Left hindlimb (tissue), 1 donor: ENCODE measurements at regions not wholly inside any gene's neighbourhood (a gene's known extent, or its start where the extent isn't known, plus 50 kb on each side); places are given as distances from the start of the nearest gene placed in this dataset.

Source experiments
- DNase-seq: peaks from one replicate; pipeline ENCODE4 v3.0.0-alpha.2; 2018

DNA sequence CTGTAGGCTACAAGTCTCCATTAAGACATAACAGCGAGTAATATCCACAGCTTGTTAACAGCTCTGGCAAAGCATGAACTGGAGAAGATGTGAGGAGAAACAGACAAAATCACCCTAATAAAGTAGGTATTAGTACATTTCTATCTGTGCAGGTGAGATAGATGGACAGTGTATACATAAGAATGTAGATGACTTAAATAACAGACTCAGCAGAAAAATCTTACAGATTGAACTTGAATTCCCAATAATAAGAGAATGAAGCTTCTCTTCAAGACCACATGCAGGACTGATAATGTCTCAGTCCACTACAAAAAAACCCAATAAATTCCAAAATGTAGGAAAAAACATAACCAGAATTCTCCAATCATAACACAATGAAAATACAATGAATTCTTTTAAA, 153.0 kb downstream of the IRX2 start:
- no peak for DNase-seq

DNA sequence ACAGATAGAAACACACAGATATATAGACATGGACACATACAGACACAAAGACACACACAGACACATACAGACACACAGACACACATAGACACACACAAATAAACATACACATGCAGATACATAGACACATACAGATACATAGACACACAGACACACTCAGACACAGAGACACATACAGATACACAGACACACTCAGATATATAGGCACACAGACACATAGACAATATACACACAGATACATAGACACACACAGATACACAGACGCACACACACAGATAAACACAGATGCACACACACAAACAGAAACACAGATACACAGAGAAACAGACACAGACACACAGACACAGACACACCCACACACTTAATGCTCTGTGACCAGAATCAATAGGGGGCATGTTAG, 156.8 kb downstream of the IRX2 start:
- no peak for DNase-seq

DNA sequence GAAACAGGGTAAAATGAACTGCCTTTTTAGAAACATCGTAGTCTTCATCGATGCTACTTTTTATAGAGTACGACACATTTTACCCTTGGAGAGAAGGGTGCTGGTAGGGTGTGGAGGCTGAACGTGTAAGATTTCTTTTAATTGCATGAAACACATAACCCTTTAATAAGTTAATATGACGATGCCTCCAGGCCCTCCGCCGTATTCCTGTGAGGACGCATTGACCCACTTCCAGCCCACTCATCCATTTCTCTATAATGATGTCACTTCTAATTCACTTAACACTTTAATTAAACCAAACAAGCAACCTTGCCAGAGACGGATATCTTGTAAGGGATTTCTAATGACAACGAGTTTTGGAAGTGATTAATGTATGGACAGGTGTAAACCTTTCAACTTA, 158.7 kb downstream of the IRX2 start:
- DNase-seq: no peak

DNA sequence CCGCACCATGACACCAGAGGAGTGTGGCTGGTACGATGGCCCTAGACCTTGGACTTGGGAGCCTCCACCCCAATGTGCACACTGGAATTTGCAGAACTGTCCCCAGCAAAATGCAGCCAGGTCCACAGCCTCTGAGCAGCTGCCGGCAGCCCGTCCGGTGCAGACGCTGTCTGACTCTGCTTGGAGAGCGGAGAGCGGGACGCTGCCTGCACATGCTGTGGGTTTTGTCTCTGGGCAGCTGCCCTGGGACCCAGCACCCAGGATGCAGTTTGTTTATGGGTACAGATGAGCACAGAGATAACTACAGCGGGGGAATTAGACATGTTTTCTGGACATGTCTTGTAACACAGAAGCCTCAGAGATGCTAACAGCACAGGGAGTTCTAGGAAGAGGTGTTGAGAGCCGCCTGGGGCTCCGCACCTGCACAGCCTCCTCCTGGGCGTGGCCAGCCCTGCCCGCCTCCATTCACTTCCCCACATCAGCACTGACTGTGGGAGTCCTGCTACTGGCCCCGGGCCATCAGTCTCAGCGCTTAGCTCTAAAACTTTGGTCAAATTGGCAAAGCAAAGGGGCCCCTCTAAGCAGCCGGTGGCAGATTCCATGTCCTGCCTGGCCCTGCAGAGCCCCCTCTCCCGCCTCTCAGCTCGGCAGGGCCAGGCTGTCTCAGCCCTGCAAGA, 159.6 kb downstream of the IRX2 start:
- DNase-seq: no peak

DNA sequence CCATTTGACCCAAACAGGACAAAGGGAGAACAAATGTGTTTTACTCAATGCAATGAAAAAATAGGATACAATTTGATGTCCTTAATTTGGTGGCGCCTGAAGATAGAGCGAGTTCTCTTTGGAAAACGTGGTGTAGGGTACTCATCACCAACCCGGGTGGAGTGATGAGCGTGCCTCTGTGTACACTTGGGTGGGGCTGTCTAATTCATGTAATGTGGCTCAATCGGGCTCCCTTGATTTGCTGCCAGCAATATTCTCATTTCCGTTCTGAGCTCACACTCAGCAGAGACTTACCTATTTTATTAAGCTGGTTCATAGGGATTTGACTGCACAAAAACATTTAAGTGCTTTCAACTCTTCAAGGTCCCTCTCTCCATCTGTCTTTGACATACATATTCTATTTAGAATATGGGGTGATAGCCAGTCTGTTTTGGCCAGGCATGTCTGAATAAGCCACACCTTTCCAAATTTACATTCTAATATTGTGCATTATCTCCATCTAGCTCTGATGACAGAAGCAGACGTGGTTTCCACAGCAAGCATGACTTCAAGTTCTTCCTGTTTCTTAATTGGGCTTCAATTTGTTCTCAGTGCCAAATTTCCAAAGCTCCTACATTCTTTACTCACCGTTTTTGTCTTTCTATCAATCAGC, 162.5 kb downstream of the IRX2 start:
- DNase-seq: no peak

DNA sequence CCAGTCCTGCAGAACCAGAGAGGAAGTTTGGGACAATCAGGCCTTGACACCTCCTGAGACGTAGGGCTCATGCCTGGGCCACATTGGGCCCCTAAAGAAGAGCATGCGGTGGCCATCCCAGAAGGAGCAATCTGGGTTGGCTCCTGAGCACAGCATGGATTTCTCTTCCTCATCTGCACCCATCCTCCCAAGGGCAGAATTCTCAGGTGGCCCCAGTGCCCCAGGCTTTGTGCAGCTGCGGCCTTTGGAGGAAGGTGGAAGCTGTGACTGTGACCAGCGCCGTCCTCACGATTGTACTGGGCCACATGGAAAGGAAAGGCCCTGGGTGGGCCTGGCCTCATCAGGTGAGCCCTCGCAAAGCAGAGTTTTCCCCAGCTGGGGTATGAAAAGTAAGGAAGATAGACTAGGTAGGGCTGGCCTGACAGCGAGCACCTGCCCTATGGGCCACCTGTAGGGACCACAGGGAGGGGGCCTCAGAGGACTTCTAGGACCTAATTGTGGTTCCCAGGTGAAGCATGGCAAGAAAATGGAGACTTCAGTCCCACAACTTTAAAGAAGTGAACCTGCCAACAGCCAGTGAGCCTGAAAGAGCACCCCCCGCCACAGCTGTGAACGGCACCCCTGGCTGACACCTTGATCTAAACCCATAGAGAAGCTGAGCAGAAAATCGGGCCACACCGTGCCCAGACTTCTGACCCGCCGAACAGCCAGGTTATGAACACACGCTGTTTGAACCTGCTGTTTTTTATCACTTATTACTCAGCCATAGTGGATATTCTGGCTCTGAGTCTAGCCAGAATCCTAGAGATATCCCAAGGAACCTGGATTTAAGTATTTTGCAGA, 164.1 kb downstream of the IRX2 start:
- DNase-seq: no peak

DNA sequence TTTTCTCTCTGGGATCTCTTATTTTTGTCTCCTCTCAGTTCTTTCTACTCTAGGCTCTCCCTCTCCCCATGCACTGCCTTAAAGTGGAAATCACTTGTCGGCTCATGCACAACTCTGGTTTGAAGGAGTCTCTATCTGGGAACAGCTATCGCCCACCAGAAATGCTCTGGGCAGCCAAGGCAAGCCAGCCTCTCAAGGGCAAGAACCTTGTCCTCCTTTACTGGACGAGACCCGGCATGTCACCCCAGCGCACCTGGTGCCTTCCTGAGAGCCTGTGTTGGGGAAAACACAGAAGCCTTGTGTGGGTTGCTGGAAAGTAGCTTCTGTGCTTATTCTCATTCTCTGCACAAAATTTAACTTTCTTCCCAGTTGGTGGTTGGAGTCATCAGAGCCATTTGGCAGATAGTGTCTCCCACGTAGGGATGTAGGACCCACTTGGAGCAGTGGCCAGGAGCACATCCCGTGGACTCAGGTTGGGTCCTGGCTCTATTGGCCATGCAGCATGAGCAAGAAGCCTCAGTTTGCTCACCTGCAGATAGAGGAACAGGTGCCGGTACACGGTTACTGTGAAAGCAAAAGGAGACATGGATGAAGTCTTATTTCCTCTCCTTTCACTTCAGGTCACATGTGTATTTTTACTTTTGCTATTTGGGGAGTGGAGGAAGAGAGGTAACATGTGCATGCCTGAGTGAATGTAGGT, 165.3 kb downstream of the IRX2 start:
- no peak for DNase-seq

DNA sequence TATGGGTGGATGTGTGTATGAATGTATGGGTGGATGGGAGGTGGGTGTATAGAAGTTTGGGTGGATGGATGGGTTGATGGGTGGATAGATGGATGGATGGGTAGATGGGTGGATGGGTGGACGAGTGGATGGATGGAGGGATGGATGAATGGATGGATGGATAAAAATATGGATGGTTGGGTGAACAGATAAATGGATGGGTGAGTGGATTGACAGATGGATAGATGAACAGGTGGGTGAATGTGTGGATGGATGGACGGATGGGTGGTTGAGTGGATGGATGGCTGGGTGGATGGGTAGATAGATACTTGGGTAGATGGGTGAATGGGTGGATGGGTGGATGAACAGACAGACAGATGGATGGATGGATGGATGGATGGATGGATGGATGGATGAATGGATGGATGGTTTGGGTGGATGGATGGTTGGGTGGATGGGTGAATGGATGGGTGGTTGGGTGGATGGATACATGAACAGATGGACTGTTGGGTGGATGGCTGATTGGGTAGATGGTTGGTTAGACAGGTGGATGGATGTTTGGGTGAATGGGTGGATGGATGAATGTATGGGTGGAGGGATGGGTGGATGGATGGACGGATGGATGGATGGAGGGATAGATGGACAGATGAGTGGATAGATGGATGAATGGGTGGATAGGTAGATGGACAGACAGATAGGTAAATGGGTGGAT, 166.8 kb downstream of the IRX2 start:
- no peak for DNase-seq

DNA sequence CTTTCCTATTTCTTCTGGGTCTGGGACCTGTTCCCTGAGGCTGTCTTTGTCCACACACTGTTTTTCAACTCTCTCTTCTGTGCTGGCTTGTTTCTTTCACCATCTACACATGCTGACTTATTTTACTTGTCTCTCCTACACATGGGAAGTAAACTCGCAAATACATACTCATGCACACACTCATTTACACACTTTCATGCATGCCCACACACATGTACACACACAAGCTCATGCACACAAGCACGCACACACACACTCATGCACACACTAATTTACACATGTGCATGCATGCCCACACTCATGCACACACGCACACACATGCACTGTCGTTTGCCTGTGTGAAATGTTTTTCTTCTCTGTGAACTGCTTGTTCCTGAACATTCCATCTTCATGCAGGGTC, 169.0 kb downstream of the IRX2 start:
- DNase-seq: no peak

DNA sequence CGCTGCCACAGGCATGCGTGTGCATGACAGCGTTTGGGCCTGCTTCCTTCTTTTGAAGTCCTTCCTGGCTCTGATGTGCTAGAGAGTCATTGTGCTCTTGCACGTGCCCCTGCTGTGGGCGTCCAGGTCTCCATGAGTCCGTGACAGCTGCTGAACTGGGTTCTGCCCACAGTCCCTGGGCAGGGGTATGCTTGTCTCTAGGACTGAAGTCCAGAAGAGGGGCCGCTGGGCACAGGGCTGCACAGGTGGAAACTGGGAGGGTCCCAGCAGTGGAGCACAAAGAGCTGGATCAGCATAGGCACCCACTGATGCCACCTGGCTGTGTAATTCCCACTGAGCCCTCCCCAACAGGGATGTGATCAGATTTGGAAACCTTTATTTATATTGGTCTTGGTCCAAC, 169.4 kb downstream of the IRX2 start:
- no peak for DNase-seq

DNA sequence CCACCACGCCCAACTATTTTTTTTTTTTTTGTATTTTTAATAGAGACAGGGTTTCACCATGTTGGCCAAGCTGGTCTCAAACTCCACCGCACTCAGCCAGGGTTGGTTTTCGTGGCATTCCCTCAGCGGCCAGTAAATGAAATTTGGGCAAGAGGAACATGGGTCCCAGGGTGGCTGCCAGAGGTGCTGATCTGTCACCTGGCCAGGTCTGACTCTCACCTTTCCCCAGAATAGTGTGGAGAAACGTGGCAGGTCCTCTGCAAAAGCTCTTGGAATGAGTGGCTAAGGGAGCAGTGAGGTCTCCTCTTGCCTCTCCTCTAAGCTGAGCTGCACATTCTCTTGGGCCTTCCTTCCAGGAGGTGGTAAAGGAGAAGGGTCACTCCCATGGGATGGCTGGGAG, 170.1 kb downstream of the IRX2 start:
- no peak for DNase-seq

DNA sequence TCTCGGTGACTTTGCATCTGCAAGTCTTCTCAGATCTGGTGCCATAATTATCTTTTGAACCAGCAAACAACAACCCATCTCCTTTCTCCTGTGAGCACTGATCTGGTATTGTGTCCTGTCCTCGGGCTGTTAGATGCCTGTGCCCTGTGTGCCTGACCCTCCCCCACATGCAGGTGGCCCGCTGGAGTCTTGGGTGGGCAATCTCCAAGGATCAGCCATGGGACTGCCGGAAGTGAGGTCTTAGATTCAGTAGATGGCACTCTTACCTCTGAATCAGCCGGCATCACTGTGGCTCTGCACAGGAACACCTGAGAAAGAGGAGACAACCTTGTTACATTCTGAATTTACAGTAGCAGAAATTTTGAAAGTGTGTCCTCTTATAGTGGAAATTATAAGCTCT, 172.4 kb downstream of the IRX2 start:
- no peak for DNase-seq

DNA sequence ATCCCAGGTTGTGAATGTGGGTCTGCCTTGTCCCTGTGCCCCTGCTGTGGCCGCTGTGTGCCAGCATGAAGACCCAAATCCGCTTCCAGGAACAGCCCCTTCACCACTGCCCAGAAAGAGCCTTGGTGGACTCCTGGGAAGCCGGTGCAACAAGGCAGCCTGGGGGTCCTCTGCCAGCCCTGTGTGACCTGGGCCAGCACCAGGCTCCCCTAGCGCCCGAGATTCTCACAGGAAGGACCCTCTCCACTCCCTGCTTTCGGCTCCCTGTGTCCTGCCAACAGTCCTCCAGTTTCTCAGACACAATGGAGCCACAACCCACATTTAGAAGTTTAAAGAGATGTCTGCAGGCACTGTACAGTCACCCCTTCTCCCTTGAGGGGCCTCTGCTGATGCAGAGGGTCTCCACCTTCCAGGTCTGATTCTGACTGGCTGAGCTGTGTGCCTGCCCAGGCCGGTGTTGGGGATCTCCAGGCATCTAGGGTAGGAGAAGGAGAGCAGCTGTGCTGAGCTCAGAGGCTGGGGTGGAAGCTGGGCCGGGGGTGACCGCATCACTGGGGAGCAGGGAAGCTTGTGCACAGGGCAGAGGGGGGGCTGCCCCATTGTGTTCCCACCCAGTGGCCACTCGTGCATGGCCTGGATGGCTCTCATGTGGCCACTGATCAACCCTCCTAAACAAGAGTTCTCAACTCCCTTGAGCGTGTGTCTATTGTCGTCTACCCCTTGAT, 174.0 kb downstream of the IRX2 start:
- no peak for DNase-seq

DNA sequence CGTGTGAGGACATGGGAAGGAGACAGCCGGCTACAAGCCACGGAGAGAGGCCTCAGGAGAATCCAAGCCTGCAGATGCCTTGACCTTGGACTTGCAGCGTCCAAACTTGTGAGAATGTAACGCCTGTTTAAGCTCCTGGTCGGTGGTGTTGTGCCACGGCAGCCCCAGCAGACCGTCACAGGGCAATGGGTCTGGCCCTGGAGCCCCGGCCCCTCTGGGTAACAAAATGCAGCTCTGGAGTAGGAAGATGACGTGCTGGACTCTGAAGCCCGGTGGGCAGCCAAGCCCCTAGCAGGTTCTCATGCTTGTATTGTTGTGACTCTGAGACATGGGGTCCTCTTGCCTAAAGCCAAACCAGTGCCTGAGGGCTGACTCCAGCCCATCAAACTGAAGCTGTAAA, 174.7 kb downstream of the IRX2 start:
- no peak for DNase-seq

DNA sequence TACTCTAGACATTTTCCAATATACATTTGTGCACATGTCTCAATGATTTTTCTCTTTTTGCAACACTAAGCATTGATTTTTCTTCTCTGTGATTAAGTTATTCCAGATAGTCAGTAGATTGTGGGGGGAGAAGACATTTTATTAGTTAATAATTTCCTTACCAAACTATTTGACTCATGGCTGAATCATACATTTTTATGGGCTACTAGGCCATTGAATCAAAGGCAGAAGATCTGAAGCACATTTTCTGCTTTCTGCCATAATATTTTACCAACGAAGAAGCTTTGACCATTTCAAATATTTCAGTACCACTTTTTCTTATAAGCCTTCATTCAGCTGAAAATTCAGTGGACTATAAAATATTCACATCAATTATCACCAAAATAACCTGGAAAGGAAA, 175.6 kb downstream of the IRX2 start:
- no peak for DNase-seq

DNA sequence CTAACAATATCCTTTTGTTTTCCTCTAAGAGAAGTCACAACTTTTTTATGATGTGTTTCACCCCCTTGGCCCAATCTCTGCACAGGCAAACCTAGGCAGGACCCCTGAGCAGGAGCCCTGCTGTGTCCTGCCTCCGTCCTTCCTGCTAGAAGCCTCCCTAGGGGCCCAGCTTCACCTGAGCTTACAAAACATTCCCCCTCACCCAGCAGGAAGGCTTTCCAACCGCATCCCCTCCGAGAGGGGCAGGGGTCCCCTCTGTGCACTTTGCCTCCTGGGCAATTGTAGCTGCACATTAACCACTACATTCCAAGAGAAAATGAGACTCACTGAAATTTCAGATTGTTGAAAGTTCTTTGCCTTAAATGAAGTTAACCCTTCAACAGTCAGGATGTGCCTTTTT, 176.2 kb downstream of the IRX2 start:
- DNase-seq: no peak

DNA sequence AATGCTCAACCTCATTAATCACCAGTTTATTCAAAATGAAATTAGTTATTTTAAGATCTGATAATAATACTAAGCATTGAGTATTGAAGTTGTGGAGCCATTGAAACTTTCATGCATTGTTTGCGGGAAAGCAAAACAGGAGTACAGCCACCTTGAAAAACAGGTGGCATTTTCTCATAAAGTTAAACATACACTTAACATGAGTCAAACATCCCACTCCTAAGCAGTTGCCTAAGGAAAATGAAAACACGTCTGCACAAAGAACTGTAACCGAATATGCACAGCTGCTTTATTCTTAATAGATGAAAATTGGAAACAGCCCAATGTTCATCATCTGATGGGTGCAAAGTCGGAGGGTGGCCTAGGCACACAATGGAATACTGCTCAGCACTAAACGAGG, 177.3 kb downstream of the IRX2 start:
- DNase-seq: no peak

DNA sequence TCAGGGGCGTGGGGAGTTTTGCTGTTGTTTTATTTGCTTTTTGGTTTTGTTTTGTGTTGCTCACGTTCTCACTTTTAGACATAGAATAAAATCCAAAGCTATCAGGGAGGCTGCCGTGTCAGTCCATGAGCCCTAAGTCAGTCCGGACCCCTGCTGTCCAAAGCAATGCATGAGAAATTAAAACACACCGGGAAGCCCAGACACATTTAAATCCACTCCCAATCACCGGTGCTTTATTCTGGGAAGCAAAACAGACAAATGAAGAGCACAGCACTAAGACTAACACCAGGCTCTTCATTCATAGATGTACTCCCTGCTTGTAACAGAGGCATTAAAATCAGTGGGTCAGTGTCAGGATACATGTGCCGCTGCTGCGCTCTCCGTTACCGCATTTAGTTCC, 180.9 kb downstream of the IRX2 start:
- DNase-seq: no peak

DNA sequence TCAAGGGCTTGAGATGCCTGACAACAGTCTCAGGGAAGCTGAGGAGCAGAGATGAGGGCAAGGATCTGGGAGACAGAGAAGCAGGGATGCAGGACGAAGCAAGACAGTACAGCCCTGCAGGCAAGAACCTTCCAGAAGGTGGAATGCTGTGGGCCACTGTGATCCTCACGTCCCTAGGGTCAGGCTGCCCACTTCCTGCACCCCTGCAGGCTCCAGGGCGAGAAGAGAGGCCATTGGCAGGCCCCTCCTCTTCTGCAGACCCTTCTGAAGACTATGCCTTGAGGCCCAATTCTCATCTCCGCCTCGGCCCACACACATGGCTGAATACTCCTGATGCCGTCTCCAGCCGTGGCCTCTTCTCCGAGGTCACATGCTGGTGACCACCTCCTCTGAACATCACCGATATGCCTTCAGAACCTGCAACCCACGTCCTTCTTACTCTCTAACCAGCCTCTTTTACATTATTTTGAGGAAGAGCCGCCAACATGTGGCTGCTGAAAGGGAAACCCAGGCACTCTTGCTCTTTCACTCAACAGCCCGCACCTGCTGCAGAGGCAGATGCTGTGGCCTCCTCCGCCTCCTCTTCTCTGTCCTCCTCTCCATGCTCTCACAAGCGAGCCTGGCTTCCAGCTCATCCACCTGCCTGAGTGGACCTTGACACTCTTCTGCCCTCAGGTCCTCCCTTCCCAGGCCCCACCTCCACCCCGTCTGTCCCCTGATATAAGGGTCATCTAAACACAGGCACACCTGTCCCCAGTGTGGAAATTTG, 181.5 kb downstream of the IRX2 start:
- no peak for DNase-seq

DNA sequence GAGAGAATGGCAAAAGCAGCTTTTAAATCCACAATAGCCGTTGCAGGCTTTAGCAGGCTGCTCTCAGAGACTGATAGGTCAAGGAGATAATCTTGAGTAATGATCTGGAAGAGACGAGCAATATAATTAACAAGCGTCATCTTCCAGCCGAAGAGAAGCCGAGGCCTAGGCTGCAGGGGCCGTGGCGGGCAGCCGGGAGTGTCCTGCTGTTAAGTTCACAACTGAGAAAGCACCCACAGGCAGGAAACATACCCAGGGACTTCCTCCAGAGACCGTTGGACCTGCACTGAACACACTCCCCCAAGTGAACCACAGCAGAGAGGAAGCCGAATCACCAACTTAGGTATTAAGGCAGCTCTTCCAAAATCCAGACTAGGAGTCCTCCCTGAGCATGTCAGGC, 182.3 kb downstream of the IRX2 start:
- no peak for DNase-seq

DNA sequence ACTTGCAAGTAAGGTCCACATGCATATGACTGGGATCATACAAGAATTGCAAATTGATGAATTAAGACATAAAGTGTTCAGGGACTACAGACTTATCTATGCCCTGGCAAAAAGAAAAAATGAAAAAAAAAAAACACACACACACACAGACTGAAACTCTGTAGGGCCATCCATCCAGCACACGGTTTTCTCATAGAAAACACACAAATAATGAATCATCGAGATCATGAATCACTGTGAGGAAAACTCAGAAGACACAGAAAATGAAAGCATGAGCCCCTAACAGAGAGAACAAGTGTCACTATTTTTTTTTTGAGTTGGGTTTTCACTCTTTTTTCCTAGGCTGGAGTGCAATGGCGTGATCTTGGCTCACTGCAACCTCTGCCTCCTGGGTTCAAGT, 185.2 kb downstream of the IRX2 start:
- DNase-seq: no peak
